HG03520 (cell line): ENCODE measurements at regions not wholly inside any gene's neighbourhood (a gene's known extent, or its start where the extent isn't known, plus 50 kb on each side); places are given as distances from the start of the nearest gene placed in this dataset.
"Not testable (repeated sequence)": the region's sequence is repeated elsewhere in the genome, so short reads cannot be mapped to it uniquely, and the experiment has no call there.

ENCODE experiments used
- ATAC-seq: cut with Tn5 transposase; IDR thresholded peaks from one replicate; pipeline ENCODE4 v1.9.1; 2021; ENCODE audit warnings: mild to moderate bottlenecking, moderate library complexity; ENCODE audit not compliant: unreplicated experiment

GRCh38 chr1:165147799-165148198 lies 208.7 kb downstream of the LMX1A start:
- no peak for ATAC-seq

GRCh38 chr1:165144757-165145397 lies 211.6 kb downstream of the LMX1A start:
- ATAC-seq: peak; percentile 69

GRCh38 chr1:165143437-165144065 lies 213.0 kb downstream of the LMX1A start:
- no peak for ATAC-seq

- no peak for ATAC-seq
Observed at GRCh38 chr1:165138960-165139359, 217.6 kb downstream of the LMX1A start.

- ATAC-seq: no peak
Observed at GRCh38 chr1:165137551-165138316, 218.8 kb downstream of the LMX1A start.

- ATAC-seq: no peak
Observed at GRCh38 chr1:165134431-165134830, 222.1 kb downstream of the LMX1A start.

GRCh38 chr1:165129568-165130164 lies 226.8 kb downstream of the LMX1A start:
- ATAC-seq: peak; percentile 64

- ATAC-seq: no peak
Observed at GRCh38 chr1:165124772-165125171, 231.7 kb downstream of the LMX1A start.

GRCh38 chr1:165119086-165119485 lies 237.4 kb downstream of the LMX1A start:
- no peak for ATAC-seq

- no peak for ATAC-seq
Observed at GRCh38 chr1:165117482-165117881, 239.0 kb downstream of the LMX1A start.

- ATAC-seq: no peak
Observed at GRCh38 chr1:165116732-165117131, 239.8 kb downstream of the LMX1A start.

GRCh38 chr1:165116171-165116570 lies 240.3 kb downstream of the LMX1A start:
- ATAC-seq: no peak

- no peak for ATAC-seq
Observed at GRCh38 chr1:165114889-165115285, 241.6 kb downstream of the LMX1A start.

- ATAC-seq: no peak
Observed at GRCh38 chr1:165114022-165114888, 242.3 kb downstream of the LMX1A start.

- no peak for ATAC-seq
Observed at GRCh38 chr1:165112260-165112659, 244.3 kb downstream of the LMX1A start.

- no peak for ATAC-seq
Observed at GRCh38 chr1:165109013-165109412, 247.5 kb downstream of the LMX1A start.

GRCh38 chr1:165092542-165093162 lies 263.9 kb downstream of the LMX1A start:
- not testable (repeated sequence) for ATAC-seq

- no peak for ATAC-seq
Observed at GRCh38 chr1:165080253-165080896, 276.1 kb downstream of the LMX1A start.

GRCh38 chr1:165078391-165078790 lies 278.1 kb downstream of the LMX1A start:
- ATAC-seq: no peak
